ENCODE measurements at regions not wholly inside any gene's neighbourhood (a gene's known extent, or its start where the extent isn't known, plus 50 kb on each side); places are given as distances from the start of the nearest gene placed in this dataset.
"Not testable (repeated sequence)": the region's sequence is repeated elsewhere in the genome, so short reads cannot be mapped to it uniquely, and the experiment has no call there.

- TF ChIP-seq CTCF (IDR thresholded peaks at IDR 0.05); MAX (IDR thresholded peaks at IDR 0.05; ENCODE audit: low read depth); TAF1 (IDR thresholded peaks at IDR 0.05; ENCODE audit: borderline replicate concordance, low read depth, low read length); EP300 (IDR thresholded peaks at IDR 0.05; ENCODE audit: borderline replicate concordance in 1 of 2, low read depth in 1 of 2, low read length in 1 of 2); SMC3 (IDR thresholded peaks at IDR 0.05; ENCODE audit: low read depth, low read length); CHD2 (IDR thresholded peaks at IDR 0.05; ENCODE audit: low read length, partially characterized antibody); FOXM1 (IDR thresholded peaks at IDR 0.05; ENCODE audit: low read depth); ELF1 (IDR thresholded peaks at IDR 0.05); SIN3A (IDR thresholded peaks at IDR 0.05; ENCODE audit: borderline replicate concordance, low read depth, low read length); FOXJ3 (CRISPR knock-in tag; IDR thresholded peaks at IDR 0.05); YY1 (IDR thresholded peaks at IDR 0.05; ENCODE audit: low read depth); REST (IDR thresholded peaks at IDR 0.05; ENCODE audit: low read depth, low read length); POLR2AphosphoS5 (IDR thresholded peaks at IDR 0.05; ENCODE audit: low read depth, low read length); EZH2phosphoT487 (IDR thresholded peaks at IDR 0.05; ENCODE audit: borderline replicate concordance, low read depth): not testable (repeated sequence)
These were observed 379.4 kb downstream of the OMA1 start for GRCh38 chr1:58167131-58167530.

All from SK-N-SH (cell line).